HG03196 (cell line): ENCODE measurements at regions not wholly inside any gene's neighbourhood (a gene's known extent, or its start where the extent isn't known, plus 50 kb on each side); places are given as distances from the start of the nearest gene placed in this dataset.

Experiments used
- ATAC-seq: cut with Tn5 transposase; IDR thresholded peaks from one replicate; pipeline ENCODE4 v1.9.1; 2021; ENCODE audit not compliant: unreplicated experiment

- no peak for ATAC-seq
These were observed 367.4 kb upstream of the TNRC6C start for GRCh38 chr17:77590951-77591735.

- no peak for ATAC-seq
These were observed 366.2 kb upstream of the TNRC6C start for GRCh38 chr17:77592106-77592865.

- no peak for ATAC-seq
These were observed 365.4 kb upstream of the TNRC6C start for GRCh38 chr17:77593081-77593480.

GRCh38 chr17:77594416-77595209, 363.9 kb upstream of the TNRC6C start:
- ATAC-seq: no peak

- no peak for ATAC-seq
These were observed 361.7 kb upstream of the TNRC6C start for GRCh38 chr17:77596491-77597417.

- no peak for ATAC-seq
These were observed 360.9 kb upstream of the TNRC6C start for GRCh38 chr17:77597418-77598240.

GRCh38 chr17:77598241-77598620, 360.3 kb upstream of the TNRC6C start:
- no peak for ATAC-seq

- ATAC-seq: no peak
These were observed 358.8 kb upstream of the TNRC6C start for GRCh38 chr17:77599699-77600098.

- ATAC-seq: no peak
These were observed 358.2 kb upstream of the TNRC6C start for GRCh38 chr17:77600346-77600745.

GRCh38 chr17:77601054-77601979, 357.2 kb upstream of the TNRC6C start:
- no peak for ATAC-seq

GRCh38 chr17:77602062-77602746, 356.3 kb upstream of the TNRC6C start:
- no peak for ATAC-seq

GRCh38 chr17:77602883-77603640, 355.4 kb upstream of the TNRC6C start:
- no peak for ATAC-seq

GRCh38 chr17:77604301-77604972, 354.1 kb upstream of the TNRC6C start:
- no peak for ATAC-seq

GRCh38 chr17:77604973-77605313, 353.6 kb upstream of the TNRC6C start:
- no peak for ATAC-seq

GRCh38 chr17:77606146-77606864, 352.2 kb upstream of the TNRC6C start:
- ATAC-seq: no peak

- ATAC-seq: no peak
These were observed 351.7 kb upstream of the TNRC6C start for GRCh38 chr17:77606865-77607210.
